EL (cell line): ENCODE measurements at regions not wholly inside any gene's neighbourhood (a gene's known extent, or its start where the extent isn't known, plus 50 kb on each side); places are given as distances from the start of the nearest gene placed in this dataset.
"Not testable (repeated sequence)": the region's sequence is repeated elsewhere in the genome, so short reads cannot be mapped to it uniquely, and the experiment has no call there.

Experiments used
- DNase-seq: peaks from one replicate; pipeline ENCODE4 v3.0.0-alpha.2; 2016

GRCh38 chr4:40681600-40681999, 51.9 kb upstream of the RBM47 start:
- no peak for DNase-seq

- DNase-seq, result no peak
Observed at GRCh38 chr4:40682290-40683101, 52.8 kb upstream of the RBM47 start.

- not testable (repeated sequence) for DNase-seq
Observed at GRCh38 chr4:40683536-40684145, 54.0 kb upstream of the RBM47 start.

GRCh38 chr4:40684404-40684803, 54.7 kb upstream of the RBM47 start:
- DNase-seq, result no peak

GRCh38 chr4:40685300-40685699, 55.6 kb upstream of the RBM47 start:
- DNase-seq, result peak; percentile 84

- no peak for DNase-seq
Observed at GRCh38 chr4:40686081-40686913, 56.6 kb upstream of the RBM47 start.

GRCh38 chr4:40687676-40688389, 58.2 kb upstream of the RBM47 start:
- DNase-seq, result no peak

GRCh38 chr4:40688446-40689095, 58.9 kb upstream of the RBM47 start:
- DNase-seq, result no peak

GRCh38 chr4:40693946-40694345, 55.8 kb upstream of the NSUN7 start:
- no peak for DNase-seq

- not testable (repeated sequence) for DNase-seq
Observed at GRCh38 chr4:40697476-40697875, 52.3 kb upstream of the NSUN7 start.

GRCh38 chr4:40698733-40699132, 51.0 kb upstream of the NSUN7 start:
- DNase-seq, result no peak

- DNase-seq, result peak; percentile 51
Observed at GRCh38 chr4:40699648-40700047, 50.1 kb upstream of the NSUN7 start.
